GM19238 (cell line): ENCODE measurements at regions not wholly inside any gene's neighbourhood (a gene's known extent, or its start where the extent isn't known, plus 50 kb on each side); places are given as distances from the start of the nearest gene placed in this dataset.
"Not testable (repeated sequence)": the region's sequence is repeated elsewhere in the genome, so short reads cannot be mapped to it uniquely, and the experiment has no call there.

ENCODE experiments used
- DNase-seq: peaks from one replicate; pipeline ENCODE4 v3.0.0; 2011; ENCODE audit warnings: low spot score; ENCODE audit not compliant: insufficient read length

GRCh38 chr7:3094701-3095445 is 51.2 kb upstream of the CARD11 start:
- DNase-seq, result peak; percentile 35

GRCh38 chr7:3097734-3098133 is 54.1 kb upstream of the CARD11 start:
- DNase-seq, result no peak

GRCh38 chr7:3102159-3102558 is 58.5 kb upstream of the CARD11 start:
- no peak for DNase-seq

GRCh38 chr7:3103614-3104398 is 60.1 kb upstream of the CARD11 start:
- no peak for DNase-seq

- no peak for DNase-seq
These were observed 62.2 kb upstream of the CARD11 start for GRCh38 chr7:3105856-3106255.

GRCh38 chr7:3106361-3106826 is 62.7 kb upstream of the CARD11 start:
- DNase-seq, result no peak

- no peak for DNase-seq
These were observed 63.6 kb upstream of the CARD11 start for GRCh38 chr7:3107228-3107763.

GRCh38 chr7:3107889-3108570 is 64.4 kb upstream of the CARD11 start:
- DNase-seq, result no peak

GRCh38 chr7:3109311-3109915 is 65.7 kb upstream of the CARD11 start:
- no peak for DNase-seq

- DNase-seq, result no peak
These were observed 68.9 kb upstream of the CARD11 start for GRCh38 chr7:3112479-3113134.

- DNase-seq, result no peak
These were observed 71.2 kb upstream of the CARD11 start for GRCh38 chr7:3114917-3115316.

GRCh38 chr7:3117081-3117480 is 73.4 kb upstream of the CARD11 start:
- DNase-seq, result no peak

GRCh38 chr7:3117488-3118231 is 74.0 kb upstream of the CARD11 start:
- DNase-seq, result no peak

GRCh38 chr7:3119352-3119927 is 75.8 kb upstream of the CARD11 start:
- not testable (repeated sequence) for DNase-seq

- no peak for DNase-seq
These were observed 76.3 kb upstream of the CARD11 start for GRCh38 chr7:3119963-3120362.

- no peak for DNase-seq
These were observed 76.8 kb upstream of the CARD11 start for GRCh38 chr7:3120513-3120912.

- no peak for DNase-seq
These were observed 85.3 kb upstream of the CARD11 start for GRCh38 chr7:3128857-3129490.

- no peak for DNase-seq
These were observed 90.2 kb upstream of the CARD11 start for GRCh38 chr7:3133811-3134385.

GRCh38 chr7:3134745-3135144 is 91.1 kb upstream of the CARD11 start:
- DNase-seq, result no peak
